ENCODE measurements at regions not wholly inside any gene's neighbourhood (a gene's known extent, or its start where the extent isn't known, plus 50 kb on each side); places are given as distances from the start of the nearest gene placed in this dataset.
"Not testable (repeated sequence)": the region's sequence is repeated elsewhere in the genome, so short reads cannot be mapped to it uniquely, and the experiment has no call there.

DNA sequence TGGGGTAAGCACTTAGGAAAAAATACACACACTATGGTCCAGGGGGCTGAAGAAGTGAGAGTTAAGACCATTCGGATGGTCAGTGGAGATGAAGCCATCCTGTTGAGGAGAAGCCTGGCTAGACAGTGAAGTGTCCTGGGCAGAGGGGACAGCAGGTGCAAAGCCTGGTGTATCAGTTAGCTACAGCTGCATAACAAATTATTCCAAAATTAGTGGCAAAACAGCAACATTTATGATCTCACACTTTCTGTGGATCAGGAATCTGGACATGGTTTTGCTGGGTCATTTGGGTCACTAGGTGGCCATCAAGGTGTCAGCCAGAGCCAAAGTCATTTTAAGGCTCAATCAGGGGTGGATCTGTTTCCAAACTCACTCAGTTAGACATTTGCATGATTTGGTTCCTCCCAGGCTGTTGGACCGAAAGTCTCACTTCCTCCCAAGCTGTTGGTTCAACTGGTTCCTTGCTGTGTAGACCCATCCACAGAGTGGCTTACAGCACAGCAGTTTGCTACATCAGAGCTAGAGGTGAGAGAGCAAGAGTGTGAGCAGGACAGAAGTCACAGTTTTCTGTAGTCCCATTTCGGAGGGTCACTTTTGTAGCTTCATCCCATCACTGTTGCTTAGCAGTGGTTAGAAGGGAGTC lies 80.1 kb upstream of the ALX4 start:
- no peak overlapping the region for H3K27ac ChIP-seq (replicated peaks)
- no peaks in the 10 kb centered on the region for H3K27me3 ChIP-seq (ENCODE audit: insufficient read depth, poor library complexity, severe bottlenecking)
- no peak overlapping the region for H3K4me3 ChIP-seq (replicated peaks; ENCODE audit: insufficient read depth, low read length)
- no peak for DNase-seq (ENCODE audit: low read depth in 1 of 2, low spot score in 1 of 2)
- no peak for TF ChIP-seq POLR2AphosphoS5 (IDR thresholded peaks at IDR 0.05; ENCODE audit: low read depth)
- TF ChIP-seq SPI1 (IDR thresholded peaks at IDR 0.05; ENCODE audit: borderline replicate concordance, low read depth): no peak
- TF ChIP-seq, protein P1, sequence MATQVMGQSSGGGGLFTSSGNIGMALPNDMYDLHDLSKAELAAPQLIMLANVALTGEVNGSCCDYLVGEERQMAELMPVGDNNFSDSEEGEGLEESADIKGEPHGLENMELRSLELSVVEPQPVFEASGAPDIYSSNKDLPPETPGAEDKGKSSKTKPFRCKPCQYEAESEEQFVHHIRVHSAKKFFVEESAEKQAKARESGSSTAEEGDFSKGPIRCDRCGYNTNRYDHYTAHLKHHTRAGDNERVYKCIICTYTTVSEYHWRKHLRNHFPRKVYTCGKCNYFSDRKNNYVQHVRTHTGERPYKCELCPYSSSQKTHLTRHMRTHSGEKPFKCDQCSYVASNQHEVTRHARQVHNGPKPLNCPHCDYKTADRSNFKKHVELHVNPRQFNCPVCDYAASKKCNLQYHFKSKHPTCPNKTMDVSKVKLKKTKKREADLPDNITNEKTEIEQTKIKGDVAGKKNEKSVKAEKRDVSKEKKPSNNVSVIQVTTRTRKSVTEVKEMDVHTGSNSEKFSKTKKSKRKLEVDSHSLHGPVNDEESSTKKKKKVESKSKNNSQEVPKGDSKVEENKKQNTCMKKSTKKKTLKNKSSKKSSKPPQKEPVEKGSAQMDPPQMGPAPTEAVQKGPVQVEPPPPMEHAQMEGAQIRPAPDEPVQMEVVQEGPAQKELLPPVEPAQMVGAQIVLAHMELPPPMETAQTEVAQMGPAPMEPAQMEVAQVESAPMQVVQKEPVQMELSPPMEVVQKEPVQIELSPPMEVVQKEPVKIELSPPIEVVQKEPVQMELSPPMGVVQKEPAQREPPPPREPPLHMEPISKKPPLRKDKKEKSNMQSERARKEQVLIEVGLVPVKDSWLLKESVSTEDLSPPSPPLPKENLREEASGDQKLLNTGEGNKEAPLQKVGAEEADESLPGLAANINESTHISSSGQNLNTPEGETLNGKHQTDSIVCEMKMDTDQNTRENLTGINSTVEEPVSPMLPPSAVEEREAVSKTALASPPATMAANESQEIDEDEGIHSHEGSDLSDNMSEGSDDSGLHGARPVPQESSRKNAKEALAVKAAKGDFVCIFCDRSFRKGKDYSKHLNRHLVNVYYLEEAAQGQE (IDR thresholded peaks at IDR 0.05; ENCODE audit: insufficient replicate concordance, low read depth): no peak
- no peak for TF ChIP-seq GABPA (IDR thresholded peaks at IDR 0.05; ENCODE audit: low read depth)
- TF ChIP-seq, protein P2, sequence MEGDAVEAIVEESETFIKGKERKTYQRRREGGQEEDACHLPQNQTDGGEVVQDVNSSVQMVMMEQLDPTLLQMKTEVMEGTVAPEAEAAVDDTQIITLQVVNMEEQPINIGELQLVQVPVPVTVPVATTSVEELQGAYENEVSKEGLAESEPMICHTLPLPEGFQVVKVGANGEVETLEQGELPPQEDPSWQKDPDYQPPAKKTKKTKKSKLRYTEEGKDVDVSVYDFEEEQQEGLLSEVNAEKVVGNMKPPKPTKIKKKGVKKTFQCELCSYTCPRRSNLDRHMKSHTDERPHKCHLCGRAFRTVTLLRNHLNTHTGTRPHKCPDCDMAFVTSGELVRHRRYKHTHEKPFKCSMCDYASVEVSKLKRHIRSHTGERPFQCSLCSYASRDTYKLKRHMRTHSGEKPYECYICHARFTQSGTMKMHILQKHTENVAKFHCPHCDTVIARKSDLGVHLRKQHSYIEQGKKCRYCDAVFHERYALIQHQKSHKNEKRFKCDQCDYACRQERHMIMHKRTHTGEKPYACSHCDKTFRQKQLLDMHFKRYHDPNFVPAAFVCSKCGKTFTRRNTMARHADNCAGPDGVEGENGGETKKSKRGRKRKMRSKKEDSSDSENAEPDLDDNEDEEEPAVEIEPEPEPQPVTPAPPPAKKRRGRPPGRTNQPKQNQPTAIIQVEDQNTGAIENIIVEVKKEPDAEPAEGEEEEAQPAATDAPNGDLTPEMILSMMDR (IDR thresholded peaks at IDR 0.05; ENCODE audit: insufficient read depth, low read length): no peak

DNA sequence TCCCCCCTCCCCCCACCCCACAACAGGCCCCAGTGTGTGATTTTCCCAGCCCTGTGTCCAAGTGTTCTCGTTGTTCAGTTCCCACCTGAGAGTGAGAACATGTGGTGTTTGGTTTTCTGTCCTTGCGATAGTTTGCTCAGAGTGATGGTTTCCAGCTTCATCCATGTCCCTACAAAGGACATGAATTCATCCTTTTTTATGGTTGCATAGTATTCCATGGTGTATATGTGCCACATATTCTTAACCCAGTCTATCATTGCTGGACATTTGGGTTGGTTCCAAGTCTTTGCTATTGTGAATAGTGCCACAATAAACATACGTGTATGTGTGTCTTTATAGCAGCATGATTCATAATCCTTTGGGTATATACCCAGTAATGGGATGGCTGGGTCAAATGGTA lies 81.1 kb upstream of the ALX4 start:
- DNase-seq (ENCODE audit: low read depth in 1 of 2, low spot score in 1 of 2); H3K27ac ChIP-seq (replicated peaks); H3K4me3 ChIP-seq (replicated peaks; ENCODE audit: insufficient read depth, low read length); H3K27me3 ChIP-seq (ENCODE audit: insufficient read depth, poor library complexity, severe bottlenecking): not testable (repeated sequence)

DNA sequence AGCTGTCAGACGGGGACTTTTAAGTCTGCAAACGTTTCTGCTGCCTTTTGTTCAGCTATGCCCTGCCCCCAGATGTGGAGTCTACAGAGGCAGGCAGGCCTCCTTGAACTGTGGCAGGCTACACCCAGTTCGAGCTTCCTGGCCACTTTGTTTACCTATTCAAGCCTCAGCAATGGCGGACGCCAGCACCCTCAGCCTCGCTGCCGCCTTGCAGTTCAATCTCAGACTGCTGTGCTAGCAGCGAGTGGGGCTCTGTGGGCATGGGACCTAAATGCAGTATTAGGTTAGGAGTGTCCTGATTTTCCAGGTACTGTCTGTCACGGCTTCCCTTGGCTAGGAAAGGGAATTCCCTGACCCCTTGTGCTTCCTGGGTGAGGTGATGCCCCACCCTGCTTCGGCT lies 86.8 kb upstream of the ALX4 start:
- not testable (repeated sequence) for H3K27ac ChIP-seq (replicated peaks); H3K27me3 ChIP-seq (ENCODE audit: insufficient read depth, poor library complexity, severe bottlenecking); DNase-seq (ENCODE audit: low read depth in 1 of 2, low spot score in 1 of 2); H3K4me3 ChIP-seq (replicated peaks; ENCODE audit: insufficient read depth, low read length)

DNA sequence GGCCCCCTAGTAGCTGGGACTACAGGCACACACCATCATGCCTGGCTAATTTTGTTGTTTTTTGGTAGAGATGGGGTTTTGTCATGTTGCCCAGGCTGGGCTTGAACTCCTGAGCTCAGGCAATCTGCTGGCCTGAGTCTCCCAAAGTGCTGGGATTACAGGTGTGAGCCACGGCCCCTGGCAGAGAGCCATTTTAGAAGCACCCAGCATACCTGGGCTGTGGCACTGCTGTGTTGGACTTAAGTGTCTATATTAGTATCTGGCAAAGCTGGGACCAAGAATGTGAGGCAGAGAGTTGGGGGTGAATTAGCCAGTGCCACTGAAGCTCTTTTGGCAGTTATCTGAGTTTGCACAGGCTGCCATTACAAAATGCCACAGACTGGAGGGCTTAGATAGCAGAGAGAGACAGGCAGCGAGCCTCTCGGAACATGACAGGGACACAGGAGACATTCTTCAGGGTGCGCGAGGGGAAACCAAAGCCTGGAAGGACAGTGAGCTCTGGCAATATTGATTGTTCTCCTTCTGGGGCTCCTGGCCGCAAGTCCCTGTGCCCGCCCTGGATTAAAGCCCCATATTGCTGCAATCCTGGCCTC lies 87.7 kb upstream of the ALX4 start:
- Histone ChIP-seq H3K4me3 (replicated peaks; ENCODE audit: insufficient read depth, low read length) (no peak overlapping the region), H3K27me3 (ENCODE audit: insufficient read depth, poor library complexity, severe bottlenecking) (no peaks in the 10 kb centered on the region), H3K27ac (replicated peaks) (no peak overlapping the region)
- no peak for DNase-seq (ENCODE audit: low read depth in 1 of 2, low spot score in 1 of 2)
- TF ChIP-seq SPI1 (IDR thresholded peaks at IDR 0.05; ENCODE audit: borderline replicate concordance, low read depth) (no peak), POLR2AphosphoS5 (IDR thresholded peaks at IDR 0.05; ENCODE audit: low read depth) (no peak), GABPA (IDR thresholded peaks at IDR 0.05; ENCODE audit: low read depth) (no peak)
- TF ChIP-seq, protein P1 (IDR thresholded peaks at IDR 0.05; ENCODE audit: insufficient replicate concordance, low read depth): no peak
- TF ChIP-seq, protein P2 (IDR thresholded peaks at IDR 0.05; ENCODE audit: insufficient read depth, low read length): no peak

All from HL-60 (cell line).